ENCODE measurements at regions not wholly inside any gene's neighbourhood (a gene's known extent, or its start where the extent isn't known, plus 50 kb on each side); places are given as distances from the start of the nearest gene placed in this dataset.

- DNase-seq: no peak
Observed at GRCh38 chr13:57045826-57046546, 94.7 kb upstream of the PRR20A start.

GRCh38 chr13:57056601-57057180, 84.0 kb upstream of the PRR20A start:
- DNase-seq: no peak

DNA sequence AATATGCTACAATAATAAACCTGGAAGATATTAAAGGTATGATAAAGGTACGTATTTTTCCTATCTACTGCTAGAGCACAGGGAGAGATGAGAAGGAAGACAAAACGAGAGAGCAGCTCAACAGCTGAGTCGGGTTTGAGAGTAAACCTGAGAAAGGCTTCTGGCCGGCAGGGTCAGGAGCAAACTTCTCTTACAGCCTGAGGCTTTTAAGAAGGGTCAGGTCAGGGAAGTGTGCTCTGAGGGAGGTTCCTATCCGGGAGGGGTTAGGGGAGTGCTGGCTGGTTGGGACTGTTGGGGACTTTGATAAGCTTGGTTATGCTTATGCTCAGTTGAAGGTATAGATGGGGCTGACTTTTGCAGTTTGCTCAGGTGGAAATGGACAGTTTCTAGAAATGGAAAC, 77.7 kb upstream of the PRR20A start:
- DNase-seq: no peak

- DNase-seq: no peak
Observed at GRCh38 chr13:57073983-57074382, 66.7 kb upstream of the PRR20A start.

DNA sequence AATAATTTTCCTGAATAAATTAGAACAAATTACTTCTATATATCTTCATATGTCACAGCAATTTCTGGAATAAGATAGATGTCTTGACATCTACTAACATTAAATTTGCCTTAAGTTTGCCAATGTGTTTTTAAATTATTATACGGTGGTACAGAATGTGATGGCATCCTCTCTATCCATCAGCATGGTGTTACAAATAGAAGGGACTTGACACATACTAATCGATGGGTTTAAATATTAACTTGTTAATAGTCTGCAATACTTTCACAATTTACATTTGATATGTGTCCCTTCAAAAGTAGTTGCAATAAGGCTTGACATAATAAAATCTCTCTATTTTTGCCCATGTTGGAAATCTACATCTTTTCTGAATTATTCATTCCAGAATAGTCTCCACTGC, 65.1 kb upstream of the PRR20A start:
- DNase-seq: no peak

DNA sequence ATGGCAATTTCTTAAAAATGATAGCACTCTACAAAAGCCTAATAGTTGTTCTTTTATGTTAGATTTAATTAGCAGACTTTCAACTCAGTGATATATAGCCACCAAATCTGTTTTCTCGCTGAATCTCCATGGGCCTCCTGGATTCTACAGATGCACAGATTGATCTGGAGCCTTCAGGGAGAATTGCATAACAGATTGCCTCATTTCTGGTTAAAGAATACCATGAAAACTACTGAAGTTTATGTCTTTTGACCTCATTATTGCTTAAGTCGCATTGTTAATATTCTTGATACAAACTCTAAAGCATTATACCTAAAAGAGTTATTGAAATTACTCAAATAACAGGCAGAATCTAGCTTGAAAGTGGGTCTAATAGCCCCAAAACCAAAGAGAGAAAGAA, 53.7 kb upstream of the PRR20A start:
- DNase-seq: no peak
